Uterus (tissue), 3 donors: ENCODE measurements at regions not wholly inside any gene's neighbourhood (a gene's known extent, or its start where the extent isn't known, plus 50 kb on each side); places are given as distances from the start of the nearest gene placed in this dataset.
"Not testable (repeated sequence)": the region's sequence is repeated elsewhere in the genome, so short reads cannot be mapped to it uniquely, and the experiment has no call there.

ENCODE experiments used
- DNase-seq, 2 donors: peaks; one replicate each; pipeline ENCODE4 v3.0.0-alpha.2; 2019 to 2020
- H3K27ac ChIP-seq, 2 donors: fragments of 200-600 bp; sonication (generic); 1 replicate in 1 of 2; 2 replicates in 1 of 2; pipeline ENCODE4 v1.5.1; 2016 to 2018
- H3K27me3 ChIP-seq, 2 donors: fragments of 200-600 bp; sonication (generic); one replicate each; pipeline ENCODE4 v1.5.1; 2018 to 2019; ENCODE audit warnings: control low read depth in 1 of 2
- H3K36me3 ChIP-seq, 2 donors: fragments of 200-600 bp; sonication (generic); one replicate each; pipeline ENCODE4 v1.5.1; 2019; ENCODE audit warnings: control low read depth in 1 of 2
- H3K4me1 ChIP-seq, 2 donors: fragments of 200-600 bp; sonication (generic); one replicate each; pipeline ENCODE4 v1.5.1; 2018 to 2019; ENCODE audit warnings: control low read depth in 1 of 2
- H3K4me3 ChIP-seq, 2 donors: fragments of 200-600 bp; sonication (generic); 1 replicate in 1 of 2; 2 replicates in 1 of 2; pipeline ENCODE4 v1.5.1; 2018 to 2019; ENCODE audit warnings: mild to moderate bottlenecking in 1 of 2
- H3K9me3 ChIP-seq, 2 donors: fragments of 200-600 bp; sonication (generic); one replicate each; pipeline ENCODE4 v1.5.1; 2019; ENCODE audit warnings: control low read depth in 1 of 2
- CTCF ChIP-seq, 4 experiments: fragments of 200-600 bp in 2 of 4; fragments of 450-650 bp in 2 of 4; sonication (generic) in 2 of 4; IDR thresholded peaks; one replicate each; pipeline ENCODE4 v1.5.1; 2016 to 2019; ENCODE audit warnings: antibody characterized with exemption in 4 of 4, mild to moderate bottlenecking in 2 of 4, moderate library complexity in 1 of 4
- POLR2A ChIP-seq, 2 donors: fragments of 450-650 bp; IDR thresholded peaks; one replicate each; pipeline ENCODE4 v1.6.1; 2016; ENCODE audit warnings: antibody characterized with exemption in 2 of 2, mild to moderate bottlenecking in 1 of 2, moderate library complexity in 1 of 2
- intact Hi-C: fragments of 100-400 bp; cut with DNase I; formaldehyde crosslinking; loops from one replicate; pipeline ENCODE4 v1.15.1; 2023; ENCODE audit warnings: low total_unique reads
- donor health status: DM: yes; HTN: yes; CAD: no.

- no peak for DNase-seq
- intact Hi-C loops = no loop called here
- Histone ChIP-seq H3K36me3 (no peaks in the 10 kb centered on the region), H3K9me3 (no peaks in the 10 kb centered on the region), H3K27ac (no peak overlapping the region), H3K4me3 (no peak overlapping the region), H3K27me3 (no peaks in the 10 kb centered on the region), H3K4me1 (no peaks in the 10 kb centered on the region)
- no peak for TF ChIP-seq CTCF (IDR thresholded peaks at IDR 0.05)
- TF ChIP-seq POLR2A (IDR thresholded peaks at IDR 0.05) = no peak
Observed at GRCh38 chrX:77070202-77070918, 376.8 kb upstream of the FGF16 start.

DNA sequence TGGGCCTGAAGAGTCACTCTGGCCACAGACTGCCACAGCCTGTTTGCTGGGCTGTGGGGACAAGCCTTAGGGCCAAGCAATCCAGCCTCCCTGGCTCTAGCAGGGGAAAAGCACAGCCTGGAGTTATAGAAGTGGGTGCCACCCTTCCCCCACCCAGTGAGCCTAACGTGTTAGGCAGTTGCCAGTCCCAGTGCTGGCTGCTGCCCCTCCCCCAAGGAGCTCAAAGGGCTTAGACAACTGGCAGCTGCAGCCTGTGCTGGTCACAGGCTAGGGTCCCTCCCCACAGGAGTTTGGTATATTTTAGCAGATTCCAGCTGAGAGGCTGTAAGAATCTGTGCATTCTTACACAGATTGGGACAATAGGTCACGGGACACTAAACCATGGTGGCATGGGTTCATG, 370.3 kb upstream of the FGF16 start:
- no peak for TF ChIP-seq POLR2A (IDR thresholded peaks at IDR 0.05)
- TF ChIP-seq CTCF (IDR thresholded peaks at IDR 0.05) = no peak
- H3K4me3 ChIP-seq = no peak overlapping the region
- intact Hi-C loops = no loop called here
- no peaks in the 10 kb centered on the region for H3K36me3 ChIP-seq
- H3K9me3 ChIP-seq = no peaks in the 10 kb centered on the region
- no peaks in the 10 kb centered on the region for H3K27me3 ChIP-seq
- DNase-seq = no peak
- no peak overlapping the region for H3K27ac ChIP-seq
- no peaks in the 10 kb centered on the region for H3K4me1 ChIP-seq

DNA sequence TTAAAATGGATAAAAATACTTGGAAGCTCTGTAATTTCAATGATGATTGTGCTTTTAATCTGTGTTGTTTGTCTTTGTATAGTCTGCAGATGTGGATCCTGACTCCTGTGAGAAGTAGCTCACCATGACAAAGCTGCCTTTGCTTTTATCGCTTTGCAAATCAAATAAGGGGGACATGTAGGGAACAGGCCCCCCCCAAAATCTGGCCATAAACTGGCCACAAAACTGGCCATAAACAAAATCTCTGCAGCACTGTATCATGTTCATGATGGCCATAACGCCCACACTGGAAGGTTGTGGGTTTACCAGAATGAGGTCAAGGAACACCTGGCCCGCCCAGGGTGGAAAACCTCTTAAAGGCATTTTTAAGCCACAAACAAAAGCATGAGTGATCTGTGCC, 366.0 kb upstream of the FGF16 start:
- DNase-seq, H3K4me1 ChIP-seq, H3K9me3 ChIP-seq, H3K27ac ChIP-seq, H3K36me3 ChIP-seq, intact Hi-C loops, H3K4me3 ChIP-seq, H3K27me3 ChIP-seq: not testable (repeated sequence)

GRCh38 chrX:77085372-77085771, 361.8 kb upstream of the FGF16 start:
- intact Hi-C loops = no loop called here
- no peaks in the 10 kb centered on the region for H3K9me3 ChIP-seq
- no peaks in the 10 kb centered on the region for H3K27me3 ChIP-seq
- TF ChIP-seq CTCF (IDR thresholded peaks at IDR 0.05) (no peak), POLR2A (IDR thresholded peaks at IDR 0.05) (no peak)
- no peak overlapping the region for H3K4me3 ChIP-seq
- no peak for DNase-seq
- no peak overlapping the region for H3K27ac ChIP-seq
- H3K4me1 ChIP-seq = no peaks in the 10 kb centered on the region
- H3K36me3 ChIP-seq = no peaks in the 10 kb centered on the region

GRCh38 chrX:77087529-77088169, 359.5 kb upstream of the FGF16 start:
- H3K4me3 ChIP-seq = no peak overlapping the region
- intact Hi-C loops = no loop called here
- TF ChIP-seq POLR2A (IDR thresholded peaks at IDR 0.05) (no peak), CTCF (IDR thresholded peaks at IDR 0.05) (no peak)
- peak in 1 of 2 donors; percentile 39 for DNase-seq
- no peaks in the 10 kb centered on the region for H3K9me3 ChIP-seq
- peak overlapping the region in 1 of 2 donors; percentile 33 for H3K27ac ChIP-seq
- H3K27me3 ChIP-seq = no peaks in the 10 kb centered on the region
- H3K4me1 ChIP-seq = no peaks in the 10 kb centered on the region
- H3K36me3 ChIP-seq = no peaks in the 10 kb centered on the region
